IMR-90 (cell line): ENCODE measurements at regions not wholly inside any gene's neighbourhood (a gene's known extent, or its start where the extent isn't known, plus 50 kb on each side); places are given as distances from the start of the nearest gene placed in this dataset.

Experiments used
- ATAC-seq: fragments of 200-7000 bp; cut with Tn5 transposase; 2 replicates; pipeline ENCODE4 v1.9.1; 2020; ENCODE audit warnings: low read depth, mild to moderate bottlenecking, moderate library complexity
- BruUV-seq: library from RNA; stranded (reverse); fragments of 400-500 nt; replicated peaks from 2 replicates; lab custom pipeline; 2021; lab: Mats Ljungman, UMichigan
- CTCF ChIA-PET: fragments of 300-600 bp; formaldehyde crosslinking; extraction: SDS; loops from one replicate; lab custom pipeline; 2021; ENCODE audit warnings: antibody characterized with exemption; lab: Yijun Ruan, JAX
- POLR2A ChIA-PET: fragments of 300-600 bp; sonication (Branson Sonifier 250); formaldehyde crosslinking; loops from one replicate; lab custom pipeline; 2022; ENCODE audit warnings: antibody characterized with exemption; ENCODE audit not compliant: unreplicated experiment; lab: Charles Lee
- DNase-seq: peaks from one replicate; pipeline ENCODE4 v3.0.0; 2013
- H2AFZ ChIP-seq: replicated peaks from 2 replicates; pipeline ENCODE3; 2013; ENCODE audit warnings: low read length, mild to moderate bottlenecking; ENCODE audit not compliant: poor library complexity
- H2AK5ac ChIP-seq: 2 replicates; pipeline ENCODE4 v1.6.1; 2013; ENCODE audit warnings: low read depth, low read length, inconsistent platforms
- H2AK9ac ChIP-seq: replicated peaks from 2 replicates; pipeline ENCODE3; 2013; ENCODE audit warnings: mild to moderate bottlenecking, low read depth, low read length, moderate library complexity; ENCODE audit not compliant: poor library complexity
- H2BK120ac ChIP-seq: 2 replicates; pipeline ENCODE4 v1.6.1; 2013; ENCODE audit warnings: low read depth, low read length, inconsistent platforms
- H2BK15ac ChIP-seq: 3 replicates; pipeline ENCODE4 v1.6.1; 2013; ENCODE audit warnings: low read depth, low read length, inconsistent platforms
- H2BK20ac ChIP-seq: 2 replicates; pipeline ENCODE4 v1.6.1; 2013; ENCODE audit warnings: low read depth, mild to moderate bottlenecking, inconsistent platforms, low read length, moderate library complexity
- H2BK5ac ChIP-seq: 2 replicates; pipeline ENCODE4 v1.6.1; 2013; ENCODE audit warnings: mild to moderate bottlenecking, low read depth, low read length, inconsistent platforms; ENCODE audit not compliant: poor library complexity, severe bottlenecking
- H3K14ac ChIP-seq: replicated peaks from 2 replicates; pipeline ENCODE4 v1.6.1; 2013; ENCODE audit warnings: low read depth, low read length, inconsistent platforms
- H3K18ac ChIP-seq: 2 replicates; pipeline ENCODE4 v1.6.1; 2013; ENCODE audit warnings: low read depth, low read length, control low read depth
- H3K23ac ChIP-seq: 2 replicates; pipeline ENCODE4 v1.6.1; 2013; ENCODE audit warnings: low read depth, low read length, inconsistent platforms
- H3K27ac ChIP-seq: 2 replicates; pipeline ENCODE4 v1.5.1; 2013; ENCODE audit warnings: mild to moderate bottlenecking, control low read depth, low read length; ENCODE audit not compliant: insufficient read depth
- H3K27me3 ChIP-seq: 2 replicates; pipeline ENCODE4 v1.6.1; 2013; ENCODE audit warnings: low read length; ENCODE audit not compliant: control insufficient read depth, insufficient read depth
- H3K36me3 ChIP-seq: 2 replicates; pipeline ENCODE4 v1.6.1; 2013; ENCODE audit warnings: low read length, mixed read lengths; ENCODE audit not compliant: control insufficient read depth, insufficient read depth
- H3K4ac ChIP-seq: 2 replicates; pipeline ENCODE4 v1.6.1; 2013; ENCODE audit warnings: low read depth, low read length, inconsistent platforms
- H3K4me1 ChIP-seq: 2 replicates; pipeline ENCODE4 v1.6.1; 2013; ENCODE audit warnings: low read length, mixed read lengths; ENCODE audit not compliant: control insufficient read depth, insufficient read depth
- H3K4me2 ChIP-seq: 2 replicates; pipeline ENCODE4 v1.6.1; 2013; ENCODE audit warnings: low read depth, mild to moderate bottlenecking, control low read depth, low read length, moderate library complexity
- H3K4me3 ChIP-seq: 2 replicates; pipeline ENCODE4 v1.5.1; 2013; ENCODE audit warnings: low read depth, mild to moderate bottlenecking, control low read depth, low read length, moderate library complexity; ENCODE audit not compliant: insufficient read depth
- H3K56ac ChIP-seq: 2 replicates; pipeline ENCODE4 v1.6.1; 2013; ENCODE audit warnings: low read length, inconsistent platforms; ENCODE audit not compliant: insufficient read depth; ENCODE audit errors: extremely low read depth
- H3K79me1 ChIP-seq, 2 experiments: 2 replicates each; pipeline ENCODE4 v1.6.1; 2013; ENCODE audit warnings: low read length in 2 of 2, inconsistent platforms in 1 of 2, low read depth in 1 of 2
- H3K9ac ChIP-seq: 2 replicates; pipeline ENCODE4 v1.6.1; 2013; ENCODE audit warnings: low read depth, low read length, control low read depth
- H3K9me1 ChIP-seq: 2 replicates; pipeline ENCODE4 v1.6.1; 2013; ENCODE audit warnings: low read length, inconsistent platforms; ENCODE audit not compliant: insufficient read depth
- H3K9me3 ChIP-seq: 2 replicates; pipeline ENCODE4 v1.6.1; 2013; ENCODE audit warnings: low read length; ENCODE audit not compliant: control insufficient read depth, insufficient read depth
- H4K20me1 ChIP-seq: 2 replicates; pipeline ENCODE4 v1.6.1; 2013; ENCODE audit warnings: low read length, inconsistent platforms; ENCODE audit not compliant: insufficient read depth
- H4K5ac ChIP-seq: 2 replicates; pipeline ENCODE4 v1.6.1; 2013; ENCODE audit warnings: mild to moderate bottlenecking, low read depth, low read length, control low read depth
- H4K8ac ChIP-seq, 2 experiments: 2 replicates each; pipeline ENCODE4 v1.6.1; 2013; ENCODE audit warnings: low read depth in 2 of 2, low read length in 2 of 2, control low read depth in 1 of 2, inconsistent platforms in 1 of 2
- H4K91ac ChIP-seq: 2 replicates; pipeline ENCODE4 v1.6.1; 2013; ENCODE audit warnings: low read depth, low read length, inconsistent platforms; ENCODE audit not compliant: insufficient read depth
- BHLHE40 ChIP-seq: fragments of 150-350 bp; IDR thresholded peaks from 2 replicates; pipeline ENCODE4 v1.6.1; 2016; ENCODE audit warnings: mild to moderate bottlenecking, low read depth, low read length
- CEBPB ChIP-seq: IDR thresholded peaks from 2 replicates; pipeline ENCODE4 v1.6.1; 2012; ENCODE audit warnings: low read depth, low read length, improper control_type of control experiment
- MAFK ChIP-seq: IDR thresholded peaks from 2 replicates; pipeline ENCODE4 v1.6.1; 2012; ENCODE audit warnings: low read depth, low read length, improper control_type of control experiment
- MXI1 ChIP-seq: IDR thresholded peaks from 2 replicates; pipeline ENCODE4 v1.6.1; 2012; ENCODE audit warnings: low read depth, mild to moderate bottlenecking, low read length, moderate library complexity, borderline replicate concordance
- POLR2A ChIP-seq: IDR thresholded peaks from 2 replicates; pipeline ENCODE4 v1.6.1; 2012; ENCODE audit warnings: mild to moderate bottlenecking, low read depth, low read length
- RCOR1 ChIP-seq: IDR thresholded peaks from 2 replicates; pipeline ENCODE4 v1.6.1; 2012; ENCODE audit warnings: mild to moderate bottlenecking, low read length, improper control_type of control experiment; ENCODE audit not compliant: insufficient replicate concordance
- SMC3 ChIP-seq: fragments of 150-350 bp; IDR thresholded peaks from 2 replicates; pipeline ENCODE4 v1.6.1; 2016; ENCODE audit warnings: low read depth, mild to moderate bottlenecking, antibody characterized with exemption, low read length, moderate library complexity
- WGBS, 2 experiments: methylation state at CpG; one replicate each; pipeline versions ENCODE4 v1.1.5 to v1.1.7; 2013; ENCODE audit warnings: missing lambda C conversion rate in 2 of 2; ENCODE audit not compliant: insufficient read length in 1 of 2; ENCODE audit errors: extremely low coverage in 2 of 2; 5-methylcytosine and 5-hydroxymethylcytosine counted together
- dilution Hi-C: fragments of 300-500 bp; cut with HindIII; formaldehyde crosslinking; loops from one replicate; pipeline ENCODE4 v1.14.3; 2018; ENCODE audit warnings: low sequenced_read_pairs; ENCODE audit not compliant: unreplicated experiment
- in situ Hi-C: fragments of 300-500 bp; cut with MboI; formaldehyde crosslinking; loops from 3 replicates; pipeline ENCODE4 v1.14.3; 2019; ENCODE audit warnings: low sequenced_read_pairs, inconsistent platforms, mixed read lengths
- intact Hi-C: fragments of 100-400 bp; cut with micrococcal nuclease; formaldehyde crosslinking; loops from 2 replicates; pipeline ENCODE4 v1.10.0; 2022
- TF ChIP-seq, protein P1 (sequence below): conservative IDR thresholded peaks from 2 replicates; pipeline ENCODE4 v1.5.1; 2012; ENCODE audit warnings: mild to moderate bottlenecking, low read depth, low read length, improper control_type of control experiment
- TF ChIP-seq, protein P2 (sequence below): fragments of 150-350 bp; IDR thresholded peaks from 2 replicates; pipeline ENCODE4 v1.6.1; 2017; ENCODE audit warnings: mild to moderate bottlenecking, antibody characterized with exemption, low read length, low read depth

DNA sequence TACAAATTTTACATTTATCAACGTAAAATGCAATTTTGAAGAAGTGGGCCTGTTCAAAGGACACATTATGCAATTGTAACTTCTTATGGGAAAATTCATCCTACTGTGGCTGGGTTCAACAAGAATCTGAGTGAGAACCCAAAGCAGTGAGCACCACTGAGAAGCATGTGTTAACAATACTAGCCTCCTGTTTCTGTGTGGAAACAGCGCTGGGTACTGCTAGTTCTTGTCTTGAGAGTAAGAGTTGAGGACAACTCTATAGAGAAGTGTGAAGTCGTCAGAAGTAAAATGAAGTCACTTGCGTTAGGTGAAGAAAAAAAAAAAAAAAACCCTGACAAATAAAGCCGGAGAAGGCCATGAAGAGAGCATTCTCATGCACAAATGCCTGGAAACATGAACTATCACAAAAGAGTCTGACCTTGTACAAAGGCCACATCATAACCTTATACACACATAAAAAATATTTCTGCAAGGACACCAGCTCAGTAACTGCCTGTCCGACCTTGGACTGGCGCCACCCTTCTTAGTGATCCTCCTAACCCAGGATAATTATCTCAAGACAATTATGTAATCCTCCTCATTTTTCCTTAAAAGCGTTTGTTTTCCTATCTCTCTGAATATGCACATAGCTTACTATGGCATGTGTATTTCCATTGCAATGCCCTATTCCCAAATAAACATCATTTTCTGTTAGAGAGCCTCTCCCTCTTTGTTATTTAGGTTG, 554.9 kb downstream of the HTR7 start:
- Histone ChIP-seq H3K9ac (no peak overlapping the region), H3K27me3 (no peaks in the 10 kb centered on the region; the same call in 1 of the 2 replicates), H4K91ac (no peak overlapping the region), H4K5ac (no peak overlapping the region), H2AK9ac (no peak overlapping the region), H2BK20ac (no peak overlapping the region), H2BK5ac (no peak overlapping the region), H3K4me1 (peaks cover 2% of the 10 kb centered on the region; the same call in 1 of the 2 replicates), H3K23ac (no peak overlapping the region), H2BK15ac (no peak overlapping the region), H3K4me3 (no peak overlapping the region), H3K56ac (no peak overlapping the region), H4K8ac (no peak overlapping the region), H3K9me3 (no peaks in the 10 kb centered on the region), H3K27ac (no peak overlapping the region), H3K79me1 (no peaks in the 10 kb centered on the region), H4K20me1 (no peaks in the 10 kb centered on the region), H2BK120ac (no peak overlapping the region), H3K18ac (no peak overlapping the region), H3K4me2 (no peak overlapping the region), H3K9me1 (no peaks in the 10 kb centered on the region), H3K36me3 (no peaks in the 10 kb centered on the region), H2AK5ac (no peak overlapping the region), H3K4ac (no peak overlapping the region), H3K14ac (no peak overlapping the region), H2AFZ (no peak overlapping the region)
- POLR2A ChIA-PET = no interaction called here
- CTCF ChIA-PET = no interaction called here
- dilution Hi-C loops (no loop called here), in situ Hi-C loops (no loop called here), intact Hi-C loops (no loop called here)
- ATAC-seq (no peak), DNase-seq (no peak)
- BruUV-seq = no TSS peak
- 80% methylated on average over 1 of the region's 8 CpGs; no CpG with 5 or more reads in 1 of the 2 experiments for WGBS, 2 experiments
- TF ChIP-seq SMC3 (no peak), POLR2A (no peak), MAFK (no peak), RCOR1 (no peak), CEBPB (no peak), MXI1 (no peak), BHLHE40 (no peak)
- TF ChIP-seq, protein P1, sequence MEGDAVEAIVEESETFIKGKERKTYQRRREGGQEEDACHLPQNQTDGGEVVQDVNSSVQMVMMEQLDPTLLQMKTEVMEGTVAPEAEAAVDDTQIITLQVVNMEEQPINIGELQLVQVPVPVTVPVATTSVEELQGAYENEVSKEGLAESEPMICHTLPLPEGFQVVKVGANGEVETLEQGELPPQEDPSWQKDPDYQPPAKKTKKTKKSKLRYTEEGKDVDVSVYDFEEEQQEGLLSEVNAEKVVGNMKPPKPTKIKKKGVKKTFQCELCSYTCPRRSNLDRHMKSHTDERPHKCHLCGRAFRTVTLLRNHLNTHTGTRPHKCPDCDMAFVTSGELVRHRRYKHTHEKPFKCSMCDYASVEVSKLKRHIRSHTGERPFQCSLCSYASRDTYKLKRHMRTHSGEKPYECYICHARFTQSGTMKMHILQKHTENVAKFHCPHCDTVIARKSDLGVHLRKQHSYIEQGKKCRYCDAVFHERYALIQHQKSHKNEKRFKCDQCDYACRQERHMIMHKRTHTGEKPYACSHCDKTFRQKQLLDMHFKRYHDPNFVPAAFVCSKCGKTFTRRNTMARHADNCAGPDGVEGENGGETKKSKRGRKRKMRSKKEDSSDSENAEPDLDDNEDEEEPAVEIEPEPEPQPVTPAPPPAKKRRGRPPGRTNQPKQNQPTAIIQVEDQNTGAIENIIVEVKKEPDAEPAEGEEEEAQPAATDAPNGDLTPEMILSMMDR = no peak
- TF ChIP-seq, protein P2, sequence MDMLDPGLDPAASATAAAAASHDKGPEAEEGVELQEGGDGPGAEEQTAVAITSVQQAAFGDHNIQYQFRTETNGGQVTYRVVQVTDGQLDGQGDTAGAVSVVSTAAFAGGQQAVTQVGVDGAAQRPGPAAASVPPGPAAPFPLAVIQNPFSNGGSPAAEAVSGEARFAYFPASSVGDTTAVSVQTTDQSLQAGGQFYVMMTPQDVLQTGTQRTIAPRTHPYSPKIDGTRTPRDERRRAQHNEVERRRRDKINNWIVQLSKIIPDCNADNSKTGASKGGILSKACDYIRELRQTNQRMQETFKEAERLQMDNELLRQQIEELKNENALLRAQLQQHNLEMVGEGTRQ = no peak
